GM18870 (cell line): ENCODE measurements at regions not wholly inside any gene's neighbourhood (a gene's known extent, or its start where the extent isn't known, plus 50 kb on each side); places are given as distances from the start of the nearest gene placed in this dataset.

ENCODE experiments used
- ATAC-seq: cut with Tn5 transposase; IDR thresholded peaks from one replicate; pipeline ENCODE4 v1.9.1; 2021; ENCODE audit warnings: moderate library complexity; ENCODE audit not compliant: unreplicated experiment

DNA sequence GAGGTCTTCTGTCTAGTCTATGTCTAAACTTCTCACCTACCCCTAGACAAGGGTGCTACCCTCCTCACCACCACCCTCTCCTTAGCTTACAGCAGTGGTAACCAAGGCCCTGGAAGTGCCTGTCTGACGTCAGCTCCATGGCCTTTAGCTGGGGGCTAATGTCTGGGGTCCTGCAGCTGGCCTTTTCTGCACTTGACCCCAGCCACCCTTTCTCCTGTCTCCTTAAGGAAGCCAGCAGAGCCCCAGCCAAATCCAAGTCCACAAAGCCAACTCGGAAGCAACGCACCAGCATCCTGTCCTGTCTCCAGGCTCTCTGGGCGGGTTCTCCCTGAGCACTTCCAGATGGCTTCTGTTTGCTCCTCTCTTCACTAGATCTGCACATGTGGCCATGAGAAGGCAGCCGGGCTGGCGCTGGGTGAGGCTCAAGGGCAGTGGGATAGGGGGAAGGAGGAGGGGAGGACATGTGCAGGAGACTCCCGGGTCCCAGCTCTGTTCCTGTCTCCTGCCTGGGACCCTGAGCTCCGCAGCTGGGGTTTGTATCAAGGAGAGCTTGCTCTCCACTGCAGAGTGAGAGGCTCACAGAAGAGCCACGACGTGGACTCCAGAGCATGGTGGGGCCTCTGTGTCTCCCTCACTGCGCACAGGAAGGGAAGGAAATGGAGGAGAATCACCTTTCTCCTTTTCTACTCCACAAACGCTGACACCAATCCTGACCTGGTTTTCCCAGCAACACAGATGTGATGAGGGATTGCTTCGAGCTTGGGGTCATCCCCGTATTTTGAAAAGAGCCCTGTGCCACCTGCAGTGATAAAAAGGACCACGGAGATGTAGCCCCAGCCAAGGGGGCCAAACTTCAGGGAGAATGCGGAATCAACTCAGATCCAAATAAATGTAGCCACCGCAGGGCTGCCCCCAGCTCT is 204.2 kb downstream of the USP12 start:
- no peak for ATAC-seq

DNA sequence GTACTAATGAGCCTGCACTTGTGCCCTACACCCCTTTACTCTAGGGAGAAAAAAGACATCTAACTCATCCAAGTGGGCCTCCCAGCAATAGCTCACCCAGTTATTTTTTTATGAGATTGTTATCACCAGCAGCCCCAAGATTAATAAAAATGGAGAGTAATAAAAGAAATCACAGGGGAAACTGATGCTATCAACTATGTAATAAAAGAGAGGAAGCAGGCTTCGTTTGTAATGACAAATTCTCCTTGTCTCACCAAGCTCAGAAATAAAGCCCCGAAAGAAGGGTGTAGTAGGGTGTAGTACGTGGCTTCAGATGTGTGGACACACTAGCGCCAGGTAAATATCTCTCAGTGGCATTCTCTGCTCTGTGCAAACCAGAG is 204.9 kb downstream of the USP12 start:
- no peak for ATAC-seq

DNA sequence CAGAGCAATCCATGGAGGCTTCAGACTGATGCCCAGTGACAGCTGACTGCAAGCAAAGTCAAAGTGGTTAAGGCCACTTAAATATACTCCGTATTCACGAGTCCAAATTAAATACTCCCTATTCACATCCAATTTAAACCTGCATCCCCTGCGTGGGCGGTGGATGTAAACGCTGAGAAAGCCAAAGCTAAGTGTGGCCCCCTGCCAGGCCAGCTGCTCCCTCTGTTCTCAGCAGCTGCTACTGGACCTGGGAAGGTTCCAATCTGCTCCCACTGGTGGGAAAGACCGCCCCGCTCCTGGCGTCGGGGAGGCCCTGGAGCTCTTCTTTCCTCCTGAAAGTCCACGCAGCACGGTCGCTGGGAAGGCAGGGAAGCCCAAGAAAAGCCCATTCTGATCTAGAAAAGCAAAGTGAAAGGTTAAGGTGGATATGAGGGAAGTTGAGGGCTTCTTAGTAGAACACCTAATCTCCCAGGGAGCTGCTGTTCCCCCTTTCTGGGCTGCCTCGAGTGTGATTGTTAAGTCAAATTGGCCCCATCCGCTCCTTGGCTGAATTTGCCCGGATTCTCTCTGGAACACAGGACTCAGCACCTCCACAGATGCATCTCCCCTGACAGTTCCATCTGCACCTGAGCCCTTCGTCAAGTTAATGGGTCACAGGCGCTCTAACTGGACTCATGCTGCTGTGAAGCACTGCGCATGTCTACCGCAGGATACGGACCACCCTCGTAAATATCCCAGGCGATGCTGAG is 205.5 kb downstream of the USP12 start:
- ATAC-seq: no peak

DNA sequence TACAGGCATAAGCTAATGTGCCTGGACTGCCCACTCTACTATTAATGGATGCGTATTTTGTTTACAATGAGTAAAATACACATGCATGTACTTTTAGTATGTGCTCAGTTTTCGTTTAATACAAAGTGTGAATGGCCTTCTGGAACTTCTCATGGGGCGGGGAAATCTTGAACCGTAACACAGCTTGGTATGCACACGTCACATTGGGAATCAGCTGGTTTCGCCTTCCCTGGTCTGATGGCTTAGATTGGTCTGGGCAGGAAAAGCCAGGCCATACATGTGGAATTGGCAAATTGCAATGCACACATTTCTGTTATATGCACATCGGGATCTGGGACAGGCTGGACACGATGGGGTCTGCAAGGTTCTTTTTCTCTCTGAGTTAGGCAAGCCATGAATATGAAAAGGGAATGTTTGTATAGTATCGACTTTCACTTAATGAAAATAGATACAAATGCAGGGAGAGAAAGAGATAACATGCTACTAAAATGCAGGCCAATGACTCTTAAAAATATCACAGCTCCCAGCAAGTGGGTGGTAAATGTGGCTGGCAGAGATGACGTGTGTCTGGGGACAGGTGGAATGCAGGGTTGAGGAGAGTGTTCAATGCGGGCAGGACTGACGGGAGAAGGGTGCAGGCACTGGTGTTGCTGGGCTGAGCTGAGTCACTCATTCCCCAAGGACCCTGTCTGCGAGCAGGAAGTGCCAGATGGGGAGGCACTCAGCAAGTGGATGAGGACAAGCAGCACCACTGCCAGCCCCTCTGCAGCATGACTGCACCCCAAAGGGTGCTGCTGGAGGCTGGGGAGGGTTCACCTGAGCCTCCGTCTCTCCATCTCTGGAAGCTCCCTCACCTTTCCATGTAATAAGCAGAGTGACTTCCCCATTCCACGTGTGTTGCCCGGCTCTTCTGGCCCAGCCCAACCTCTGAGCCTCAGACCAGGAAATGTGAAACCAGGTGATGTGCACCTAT is 204.0 kb upstream of the GPR12 start:
- no peak for ATAC-seq

DNA sequence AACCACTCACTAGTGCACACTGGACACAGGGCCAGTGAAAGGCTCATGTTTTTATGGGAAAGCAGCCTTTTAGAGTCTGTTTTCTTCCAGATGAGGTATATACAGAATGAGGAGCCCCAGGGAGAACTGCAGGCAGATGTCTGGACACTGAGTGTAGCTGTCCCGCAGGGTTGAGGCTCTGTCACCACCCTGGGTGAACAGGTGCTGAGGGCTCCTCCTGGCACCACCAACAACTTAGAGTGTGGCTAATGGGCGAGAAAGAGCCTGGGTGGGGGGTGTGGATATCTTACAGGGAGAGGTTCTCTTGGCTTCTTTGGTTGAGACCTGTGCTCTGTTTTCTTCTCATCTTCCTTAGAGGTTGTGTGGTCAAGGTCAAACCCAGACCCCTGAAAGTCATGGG is 202.1 kb upstream of the GPR12 start:
- ATAC-seq: no peak

DNA sequence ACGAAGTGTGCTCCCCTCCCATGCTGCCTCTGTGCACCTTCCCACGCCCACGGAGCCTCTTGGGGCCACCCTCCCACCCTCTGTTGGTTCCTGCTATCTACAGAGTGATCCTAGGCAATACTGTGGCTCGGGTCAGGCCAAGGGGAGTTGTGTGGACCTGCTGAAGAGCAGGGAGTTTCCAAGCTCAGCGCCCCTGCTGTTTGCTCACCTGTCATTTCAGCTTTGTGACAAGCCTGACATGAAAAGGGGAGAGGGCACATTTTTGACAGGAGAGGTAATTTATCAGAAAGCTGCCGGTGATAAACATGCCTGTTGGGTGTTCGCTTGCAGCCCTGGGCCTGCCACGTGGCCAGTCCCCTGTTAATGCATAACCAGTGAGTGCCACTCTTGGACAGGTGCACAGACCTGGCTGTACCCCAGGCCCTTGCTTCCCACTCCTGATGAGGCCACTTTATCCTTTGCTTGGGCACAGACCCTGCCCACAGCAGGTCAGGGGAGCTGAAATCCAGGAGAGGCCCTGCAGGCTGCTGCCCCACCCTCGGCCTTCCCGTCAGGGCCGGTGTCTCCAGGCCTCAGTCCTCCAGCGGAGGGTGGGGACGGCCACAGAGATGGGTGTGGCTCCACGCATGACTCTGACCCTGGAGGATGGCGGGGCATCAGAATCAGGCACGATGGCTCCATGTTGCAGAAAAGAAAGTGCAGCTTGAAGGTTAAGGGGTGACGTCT is 201.5 kb upstream of the GPR12 start:
- ATAC-seq: no peak

DNA sequence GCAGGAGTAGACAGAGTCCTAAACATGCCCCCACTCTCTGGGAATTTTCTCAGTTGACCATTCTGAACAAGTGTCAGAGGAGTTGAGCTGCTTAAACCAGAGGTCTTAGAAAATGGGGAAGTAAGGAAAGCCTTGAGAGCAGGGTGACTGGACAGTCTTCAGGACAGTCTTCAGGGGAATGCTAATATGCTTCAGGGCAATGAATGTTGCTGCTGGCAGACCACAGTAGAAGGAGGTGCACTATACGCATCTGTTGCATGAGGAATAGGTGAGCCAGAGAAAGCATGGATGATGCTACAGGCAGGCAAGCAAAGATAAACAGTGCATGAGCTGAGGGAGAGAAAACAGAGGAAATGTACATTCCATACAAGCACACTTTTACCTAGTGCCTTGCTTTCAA is 196.6 kb upstream of the GPR12 start:
- no peak for ATAC-seq

DNA sequence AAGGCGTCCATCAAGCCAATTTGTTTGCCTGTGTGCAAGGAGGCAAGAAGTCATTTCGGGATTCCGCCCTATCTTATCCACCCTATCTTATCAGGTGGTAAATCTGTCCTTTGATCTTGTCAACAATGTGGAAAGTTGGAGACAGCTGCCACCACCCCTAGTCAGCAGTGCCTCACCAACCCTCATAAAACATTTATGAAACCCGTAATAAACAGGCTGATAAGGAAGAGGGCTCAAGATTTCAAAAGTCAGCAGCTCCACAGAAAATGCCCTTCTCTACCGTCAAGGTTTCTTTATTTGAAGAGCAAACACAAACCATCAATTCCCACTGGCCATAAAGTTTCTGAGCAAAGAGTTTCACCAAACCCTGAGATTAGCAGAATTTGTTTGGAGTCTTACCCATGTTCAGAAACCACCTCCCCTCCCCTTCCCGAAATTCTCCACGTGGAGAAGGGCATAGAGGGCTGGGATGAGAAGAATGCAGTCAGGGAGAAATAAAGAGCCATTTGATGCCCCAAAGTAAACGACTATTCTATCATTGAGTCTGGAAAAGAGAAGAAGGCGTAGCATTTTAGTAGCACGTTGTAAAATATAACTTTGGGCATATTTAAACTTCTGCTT is 196.0 kb upstream of the GPR12 start:
- no peak for ATAC-seq

DNA sequence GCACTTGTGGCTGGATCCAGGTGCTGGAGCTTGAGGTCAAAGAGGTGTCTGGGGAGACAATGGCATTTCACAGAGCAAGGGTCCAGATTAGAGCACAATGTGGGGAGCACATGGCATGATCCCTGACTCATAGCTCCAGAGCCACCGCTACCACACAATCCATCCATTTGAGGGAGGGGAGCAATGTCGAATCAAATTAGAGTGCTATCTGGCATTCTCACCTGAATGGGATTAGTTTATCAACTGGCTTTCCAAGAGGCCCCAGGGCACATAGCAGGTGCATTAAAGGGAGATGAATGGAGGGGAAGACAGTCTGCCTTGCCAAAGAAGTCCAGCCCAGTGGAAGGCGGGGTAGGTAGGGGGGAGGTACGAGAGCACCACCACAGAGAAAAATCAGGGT is 194.4 kb upstream of the GPR12 start:
- no peak for ATAC-seq

DNA sequence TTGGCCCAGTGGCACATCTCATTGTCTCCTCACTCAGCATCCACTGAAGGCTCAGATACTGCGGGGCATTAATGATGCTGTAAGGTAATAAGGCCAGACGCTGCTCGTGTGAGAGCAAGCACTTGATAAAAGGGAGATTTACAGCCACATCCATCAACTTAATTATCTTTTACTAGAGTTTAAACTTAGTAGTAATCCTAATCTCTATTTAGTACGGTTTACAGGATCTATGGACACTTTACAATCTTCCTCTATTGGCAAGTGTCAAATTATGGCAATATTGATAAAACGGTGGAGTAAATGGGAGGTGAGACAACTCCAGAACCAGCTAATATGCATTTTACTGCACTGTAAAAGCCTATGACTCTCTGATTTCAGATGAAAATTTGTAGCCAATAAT is 192.7 kb upstream of the GPR12 start:
- no peak for ATAC-seq

DNA sequence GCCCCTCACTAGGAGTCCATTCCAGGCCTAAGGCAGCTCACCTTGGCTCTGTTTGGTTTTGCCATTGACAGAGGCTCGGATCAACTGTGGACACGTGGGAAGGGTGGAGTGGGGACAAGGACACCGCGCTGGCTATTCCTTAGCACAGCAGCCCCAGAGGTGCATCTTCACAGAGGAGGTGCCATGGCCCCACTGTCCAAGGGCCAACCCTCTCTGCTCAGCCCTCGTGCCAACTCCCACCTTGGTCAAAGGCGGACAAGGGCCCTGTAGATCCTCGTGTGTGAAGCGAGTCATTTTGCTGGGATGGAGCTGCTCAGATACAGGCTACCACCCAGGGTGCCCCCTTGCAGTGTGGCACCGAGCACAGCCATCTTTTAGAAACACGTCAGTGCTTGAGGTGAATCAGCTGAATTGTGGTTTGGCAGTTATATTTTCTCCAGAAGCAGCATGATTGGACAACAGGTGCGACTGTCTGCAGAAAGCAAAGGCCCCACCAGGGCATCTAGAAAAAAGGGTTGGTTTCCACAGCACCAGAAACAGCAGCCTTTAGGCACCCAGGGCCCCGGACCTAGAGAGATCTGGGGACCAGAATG is 192.1 kb upstream of the GPR12 start:
- no peak for ATAC-seq

DNA sequence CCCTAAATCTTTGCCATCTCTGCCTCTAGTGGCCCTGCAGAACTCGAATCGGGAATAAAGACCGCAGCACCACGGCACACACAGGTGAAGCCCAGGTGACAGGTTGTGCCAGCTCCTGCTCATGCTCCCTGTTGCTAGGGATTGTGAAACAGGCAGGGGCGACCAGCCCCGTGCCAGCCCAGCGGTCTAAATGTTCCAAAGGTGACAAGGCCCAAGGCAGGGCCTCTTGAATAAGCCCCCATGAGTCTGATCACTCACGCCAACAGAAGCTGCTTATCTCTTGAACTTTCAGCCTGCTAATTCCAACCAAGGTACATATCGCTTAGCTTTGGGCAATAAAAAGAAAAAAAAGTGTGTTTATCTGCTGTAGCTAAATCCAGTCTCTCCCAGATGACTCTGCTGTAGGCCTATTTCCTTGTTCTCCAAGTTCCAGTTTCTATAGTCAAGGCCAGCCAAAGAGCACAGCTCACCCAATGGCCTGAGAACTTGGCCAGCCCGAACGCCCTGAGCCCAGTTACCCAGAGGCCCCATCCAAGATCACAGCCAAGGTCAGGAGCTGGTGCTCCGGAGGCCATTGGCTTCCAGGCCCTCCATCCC is 191.1 kb upstream of the GPR12 start:
- ATAC-seq: no peak

DNA sequence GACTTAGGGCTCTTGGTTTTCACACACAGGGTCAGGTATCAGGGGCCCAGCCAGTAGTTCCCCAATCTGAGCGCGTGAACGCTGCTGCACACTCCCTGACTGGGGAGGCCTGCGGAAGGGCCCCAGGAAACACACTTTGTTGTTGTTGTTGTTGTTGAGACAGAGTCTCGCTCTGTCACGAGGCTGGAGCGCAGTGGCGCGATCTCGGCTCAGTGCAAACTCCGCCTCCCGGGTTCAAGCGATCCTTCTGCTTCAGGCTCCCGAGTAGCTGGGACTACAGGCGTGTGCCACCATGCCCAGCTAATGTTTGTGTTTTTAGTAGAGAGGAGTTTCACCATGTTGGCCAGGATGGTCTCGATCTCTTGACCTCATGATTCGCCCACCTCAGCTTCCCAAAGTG is 190.4 kb upstream of the GPR12 start:
- no peak for ATAC-seq

DNA sequence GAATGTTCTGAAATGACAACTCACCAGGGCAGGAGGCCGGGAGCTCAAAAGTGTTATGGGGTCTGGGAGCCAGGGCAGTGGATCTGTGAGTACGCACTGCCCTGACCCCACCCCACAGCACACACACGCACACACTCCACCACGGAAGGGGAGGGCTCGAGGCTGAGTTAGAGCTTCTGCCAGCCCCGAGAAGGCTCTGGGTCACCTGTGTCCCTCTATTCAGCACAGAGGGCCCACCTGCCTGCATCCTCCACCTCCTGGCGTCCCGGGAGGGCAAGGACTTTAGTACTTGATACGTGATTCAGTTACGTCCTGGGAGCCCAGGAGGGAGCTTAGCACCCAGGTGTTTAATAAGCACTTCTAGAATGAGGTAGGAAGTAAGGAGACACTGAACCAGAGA is 190.0 kb upstream of the GPR12 start:
- no peak for ATAC-seq

DNA sequence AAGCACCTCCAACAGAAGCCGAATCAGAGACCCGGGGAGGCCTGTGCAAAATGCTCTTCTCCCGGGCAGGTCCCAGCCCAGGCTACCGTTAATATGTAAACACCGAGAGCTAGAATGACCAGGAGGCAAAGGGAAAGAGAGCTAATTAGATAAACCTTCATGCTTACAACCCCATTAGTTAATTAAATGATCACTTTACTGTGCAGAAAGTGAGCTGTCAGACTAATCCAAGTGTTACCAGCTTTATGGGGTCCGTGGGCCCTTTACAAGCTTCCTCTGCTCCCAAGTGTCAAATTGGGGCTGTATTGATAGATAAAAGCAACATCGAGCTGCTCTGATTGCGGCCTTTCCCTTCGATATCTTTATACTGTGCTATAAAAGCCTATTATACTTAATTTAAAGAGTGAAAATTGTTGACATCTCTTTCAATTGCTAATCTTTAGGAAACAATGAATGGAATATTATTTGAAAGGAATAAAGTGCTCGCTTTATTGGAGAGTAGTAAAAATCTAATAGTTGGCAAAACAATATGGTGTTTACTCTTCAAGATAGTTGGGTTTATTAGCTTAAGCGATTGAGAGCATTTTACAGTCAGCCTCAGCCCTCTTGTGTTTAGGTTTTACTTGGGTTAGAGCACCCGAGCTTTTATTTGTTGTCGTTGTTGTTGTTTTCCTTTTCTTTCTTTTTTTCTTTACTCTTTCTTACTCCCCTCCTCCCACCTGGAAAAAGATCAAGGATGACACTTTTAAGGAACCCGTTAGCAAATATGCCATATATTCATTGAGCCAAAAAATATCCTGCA is 189.3 kb upstream of the GPR12 start:
- ATAC-seq: no peak

DNA sequence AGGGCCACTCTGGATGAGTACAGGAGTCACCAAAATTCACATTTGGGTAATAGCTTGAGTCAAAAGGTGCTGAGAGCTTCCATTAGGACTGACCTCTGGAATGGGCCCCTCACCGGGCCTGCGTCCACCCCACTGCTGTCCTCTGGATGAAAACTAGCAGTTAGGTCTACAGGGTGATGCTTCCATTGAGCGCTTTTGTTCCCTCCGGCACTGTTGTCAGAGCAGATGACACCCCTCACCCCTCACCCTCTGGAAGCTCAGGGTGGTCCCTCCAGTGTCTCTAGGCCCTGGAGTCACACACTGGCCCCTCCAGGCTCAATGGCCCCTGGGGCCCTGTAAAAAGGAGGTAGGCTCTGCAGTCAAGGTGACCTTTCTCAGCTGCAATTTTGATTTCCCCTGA is 187.8 kb upstream of the GPR12 start:
- ATAC-seq: no peak

DNA sequence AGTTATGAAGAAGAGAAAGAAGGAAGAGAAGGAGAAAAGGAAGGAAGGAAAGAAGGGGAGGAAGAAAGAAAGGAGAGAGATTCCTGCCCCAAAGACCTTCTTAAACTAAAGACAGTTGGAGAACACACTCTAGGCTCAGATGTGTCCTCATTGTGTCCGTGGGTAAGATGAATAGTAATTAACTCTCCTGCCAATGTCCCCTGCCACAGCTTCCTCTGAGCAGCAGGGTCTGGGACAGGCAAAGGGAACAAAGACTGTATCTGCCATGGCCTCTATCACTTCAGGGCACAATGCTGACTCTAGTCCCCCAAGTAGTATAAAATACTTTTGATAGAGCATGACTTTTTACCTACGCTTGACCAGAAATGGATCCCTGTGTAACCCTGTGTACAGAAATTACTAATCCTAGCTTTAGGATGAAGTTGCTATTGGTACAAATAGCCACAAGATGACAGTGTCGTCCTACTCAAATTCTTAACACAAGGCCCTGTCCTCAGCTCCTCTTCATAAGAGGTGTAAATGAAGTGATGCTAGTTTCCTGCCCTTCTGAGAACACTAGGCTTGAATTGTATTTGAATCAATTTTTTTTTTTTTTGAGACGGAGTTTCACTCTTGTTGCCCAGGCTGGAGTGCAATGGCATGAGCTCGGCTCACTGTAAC is 186.2 kb upstream of the GPR12 start:
- ATAC-seq: no peak

DNA sequence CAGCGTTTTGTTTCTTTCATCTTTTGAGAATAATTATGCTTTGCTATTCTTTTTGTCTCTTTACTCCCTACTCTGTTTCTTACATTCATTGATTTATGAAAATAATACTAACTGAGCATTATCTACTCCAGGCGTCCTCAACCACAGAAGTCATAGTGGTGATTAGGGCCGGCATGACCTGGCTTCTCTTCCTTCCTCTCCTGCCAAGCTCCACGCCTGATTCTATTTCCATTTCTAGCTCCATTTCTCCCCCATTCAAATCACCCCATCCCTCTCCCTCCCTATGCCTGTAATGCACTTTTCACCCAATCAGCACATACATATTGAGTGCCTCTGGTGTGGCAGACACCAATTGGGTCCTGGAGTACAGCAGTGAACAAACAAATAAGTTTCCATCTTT is 183.2 kb upstream of the GPR12 start:
- no peak for ATAC-seq
